HG03103 (cell line): ENCODE measurements at regions not wholly inside any gene's neighbourhood (a gene's known extent, or its start where the extent isn't known, plus 50 kb on each side); places are given as distances from the start of the nearest gene placed in this dataset.

Experiments
- ATAC-seq: cut with Tn5 transposase; IDR thresholded peaks from one replicate; pipeline ENCODE4 v1.9.1; 2021; ENCODE audit warnings: low read depth; ENCODE audit not compliant: unreplicated experiment

DNA sequence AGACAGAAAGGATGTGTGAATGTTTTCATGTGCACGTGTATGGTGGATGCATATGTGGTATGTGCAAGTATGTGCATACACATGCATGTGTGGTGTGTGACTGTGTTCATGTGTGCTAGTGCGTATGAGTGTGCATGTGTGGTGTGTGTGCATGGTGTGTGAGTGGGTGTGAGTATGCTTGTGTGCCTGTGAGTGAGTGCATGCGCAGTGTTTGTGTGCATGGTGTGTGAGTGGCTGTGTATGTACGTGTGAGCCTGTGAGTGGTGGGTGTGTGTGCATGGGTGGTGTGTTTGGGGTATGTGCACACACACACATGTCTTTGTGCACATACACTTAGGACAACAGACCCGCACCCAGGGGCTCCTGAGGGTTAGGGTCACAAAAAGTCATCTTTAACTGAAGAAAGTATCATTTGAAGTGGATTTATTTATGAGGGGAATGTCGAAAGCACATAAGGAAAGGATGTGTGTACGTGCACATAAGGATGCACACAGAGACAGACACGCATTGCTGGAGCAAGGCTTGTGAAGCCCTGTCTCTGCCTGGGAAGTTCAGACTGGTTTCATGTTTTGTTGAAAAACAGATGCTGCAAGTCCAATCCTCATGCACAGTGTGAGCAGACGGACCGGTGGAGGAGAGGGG is 237.0 kb downstream of the SYK start:
- ATAC-seq = no peak

DNA sequence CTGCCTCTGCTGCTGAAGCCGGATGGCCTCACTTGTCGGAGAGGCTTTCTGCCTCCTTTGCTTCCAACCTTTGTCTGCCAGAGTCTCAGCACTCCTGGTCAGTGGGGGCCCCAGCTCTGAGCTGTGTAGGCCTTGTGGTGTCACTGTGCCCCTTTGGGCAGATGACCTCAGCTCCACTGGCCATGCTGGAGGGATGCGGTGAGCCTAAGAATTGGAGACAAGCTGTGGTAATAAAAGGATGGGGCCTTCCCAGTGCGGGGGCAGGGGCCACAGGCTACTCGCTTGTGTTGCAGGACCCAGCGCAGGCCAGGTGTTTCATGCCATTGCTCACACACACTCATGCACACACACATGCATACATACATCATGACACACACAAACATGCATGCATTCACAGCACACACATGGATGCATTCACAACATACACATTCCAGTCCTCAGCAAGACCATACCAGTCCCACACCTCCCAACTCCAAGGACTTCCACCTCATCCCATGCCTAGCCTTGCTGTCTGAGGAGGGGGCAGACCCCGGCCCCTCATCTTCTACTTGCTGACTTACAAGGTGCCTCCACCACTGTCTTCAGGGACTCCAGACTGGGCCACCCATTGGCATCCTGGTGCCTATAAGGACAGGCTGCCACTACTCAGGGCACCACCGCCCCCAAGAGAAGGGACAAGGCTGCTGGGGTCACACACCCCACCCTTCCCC is 237.7 kb downstream of the SYK start:
- ATAC-seq = no peak

DNA sequence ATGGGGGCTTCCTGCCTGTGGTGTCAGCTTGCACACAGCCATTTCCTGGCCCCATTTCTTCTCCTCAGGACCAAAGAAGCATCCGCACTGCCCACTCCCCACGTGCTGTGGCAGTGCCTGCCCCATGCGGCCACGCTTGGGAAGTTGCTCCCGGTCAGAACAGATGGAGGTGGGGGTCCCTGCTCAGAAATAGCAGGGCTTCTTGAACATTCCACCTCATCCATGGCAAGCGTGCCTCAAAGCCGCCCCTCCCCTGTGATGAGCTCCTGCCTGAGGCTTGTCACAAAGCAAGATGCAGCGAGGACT is 238.2 kb downstream of the SYK start:
- ATAC-seq = no peak

DNA sequence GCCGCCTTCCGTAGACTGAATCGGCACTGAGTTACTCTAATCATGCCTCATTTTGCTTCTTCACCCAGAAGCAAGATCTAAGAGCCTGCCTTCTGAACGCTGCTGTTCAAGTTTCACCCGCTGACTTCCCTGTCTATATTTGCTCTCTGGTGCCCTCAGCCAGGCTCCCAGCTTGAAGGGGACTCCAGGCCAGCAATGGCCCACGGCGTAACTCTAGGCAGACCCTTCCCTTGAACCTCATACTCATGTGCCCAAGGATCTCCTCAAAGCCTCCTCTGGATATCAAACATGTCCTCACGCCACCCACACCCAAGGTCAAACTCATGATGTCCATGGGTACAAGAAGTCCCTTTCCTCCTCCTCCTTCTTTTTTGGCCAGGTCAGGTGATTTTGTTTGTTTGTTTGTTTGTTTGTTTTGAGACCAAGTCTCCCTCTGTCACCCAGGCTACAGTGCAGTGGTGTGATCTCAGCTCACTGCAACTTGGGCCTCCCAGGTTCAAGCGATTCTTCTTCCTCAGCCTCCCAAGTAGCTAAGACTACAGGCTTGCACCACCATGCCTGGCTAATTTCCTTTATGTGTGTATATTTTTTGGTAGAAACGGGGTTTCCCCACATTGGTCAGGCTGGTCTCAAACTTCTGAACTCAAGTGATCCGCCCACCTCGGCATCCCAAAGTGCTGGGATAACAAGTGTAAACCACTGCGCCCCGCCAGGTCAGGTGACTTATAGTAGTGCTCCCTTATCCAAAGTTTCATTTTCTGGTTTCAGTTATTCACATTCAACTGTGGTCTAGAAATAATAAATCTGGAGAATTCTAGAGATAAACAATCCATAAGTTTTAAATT is 239.0 kb downstream of the SYK start:
- ATAC-seq = no peak

DNA sequence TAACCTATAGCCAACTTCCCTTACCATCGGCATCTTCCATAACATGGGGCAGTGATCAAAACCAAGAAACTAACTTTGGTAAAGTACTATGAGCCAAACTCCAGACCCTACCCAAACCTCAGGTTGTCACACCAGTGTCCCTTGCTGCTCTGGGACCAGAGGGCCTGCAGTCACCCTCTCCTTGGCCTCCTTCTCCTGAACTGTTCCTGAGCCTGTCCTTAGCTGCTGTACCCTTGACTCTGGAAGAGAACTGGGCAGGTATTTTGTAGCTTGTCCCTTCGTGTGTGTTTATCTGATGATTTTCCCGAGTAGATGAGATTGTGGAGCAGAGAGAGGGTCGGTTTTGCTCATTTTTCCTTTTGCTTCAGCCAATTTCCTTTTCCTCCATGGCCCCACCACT is 240.4 kb downstream of the SYK start:
- no peak for ATAC-seq

DNA sequence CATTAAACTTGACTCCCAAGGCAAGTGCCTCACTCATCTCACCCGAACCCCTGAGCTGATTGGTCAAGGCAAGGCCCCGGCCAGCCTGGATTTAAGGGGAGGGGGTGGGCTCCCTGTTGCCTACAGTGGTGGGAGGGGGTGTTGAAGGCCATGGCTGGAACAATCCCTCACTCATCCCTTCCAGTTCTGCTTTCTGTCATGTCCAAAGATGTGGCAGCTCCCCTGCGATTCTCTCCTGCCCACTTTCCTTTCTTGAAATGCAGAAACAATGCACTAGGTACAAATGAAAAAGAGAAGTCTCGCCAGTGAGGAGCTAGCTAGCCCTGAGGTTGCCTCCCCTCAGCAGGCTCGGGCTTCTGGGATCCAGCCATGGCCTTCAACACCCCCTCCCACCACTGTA is 240.9 kb downstream of the SYK start:
- ATAC-seq = no peak

DNA sequence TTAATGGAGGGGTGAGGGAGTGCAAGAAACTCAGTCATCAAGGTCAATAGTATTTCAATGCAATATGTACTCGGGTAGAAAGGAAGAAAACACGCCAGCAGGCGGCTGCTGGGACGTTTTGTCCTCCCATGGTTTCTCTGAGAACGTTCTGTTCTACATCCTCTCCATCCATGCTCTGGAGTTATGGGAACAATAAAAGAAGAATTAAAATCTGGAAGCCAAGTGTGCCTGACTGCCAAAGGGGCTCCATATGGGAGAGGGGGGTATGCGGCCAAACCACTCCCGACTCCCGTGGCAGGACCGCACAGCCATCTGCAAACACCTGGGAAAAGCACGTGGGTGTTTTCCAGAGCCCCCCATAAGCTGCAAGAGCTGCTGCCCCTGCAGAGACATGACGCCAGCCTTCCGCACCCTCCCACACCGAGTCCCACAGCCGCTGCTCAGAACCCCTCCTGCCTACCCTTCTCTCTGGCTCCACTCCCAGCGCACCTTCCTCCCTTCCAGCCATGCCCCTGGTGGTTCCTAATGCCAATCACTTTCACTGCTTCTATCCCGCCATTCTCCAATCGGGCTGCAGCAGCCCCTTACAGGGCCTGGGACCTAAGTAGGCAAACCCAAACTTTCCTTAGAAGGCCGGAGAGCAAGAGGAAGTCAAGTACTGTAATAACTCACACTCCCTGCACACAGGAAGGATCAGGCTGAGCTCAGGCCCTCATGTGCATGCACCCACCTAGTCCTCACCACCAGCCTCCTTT is 241.6 kb downstream of the SYK start:
- ATAC-seq = no peak

DNA sequence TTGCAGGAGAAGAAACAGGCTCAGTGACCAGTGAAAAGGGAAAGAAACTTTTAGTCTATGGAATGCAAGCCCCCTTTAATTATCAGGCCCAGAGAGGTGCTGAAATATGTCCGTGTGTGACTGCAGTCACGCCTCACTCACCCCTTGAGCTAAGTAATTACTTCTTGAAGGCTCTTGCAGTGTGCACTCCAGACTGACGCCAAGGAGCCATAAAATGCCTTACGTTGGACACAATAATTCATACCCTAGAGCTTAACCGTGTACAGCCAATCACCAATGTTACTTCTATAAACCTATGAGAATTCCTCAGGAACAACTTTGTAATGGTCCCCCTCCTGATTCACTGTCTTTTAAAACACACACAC is 242.2 kb downstream of the SYK start:
- ATAC-seq = no peak

DNA sequence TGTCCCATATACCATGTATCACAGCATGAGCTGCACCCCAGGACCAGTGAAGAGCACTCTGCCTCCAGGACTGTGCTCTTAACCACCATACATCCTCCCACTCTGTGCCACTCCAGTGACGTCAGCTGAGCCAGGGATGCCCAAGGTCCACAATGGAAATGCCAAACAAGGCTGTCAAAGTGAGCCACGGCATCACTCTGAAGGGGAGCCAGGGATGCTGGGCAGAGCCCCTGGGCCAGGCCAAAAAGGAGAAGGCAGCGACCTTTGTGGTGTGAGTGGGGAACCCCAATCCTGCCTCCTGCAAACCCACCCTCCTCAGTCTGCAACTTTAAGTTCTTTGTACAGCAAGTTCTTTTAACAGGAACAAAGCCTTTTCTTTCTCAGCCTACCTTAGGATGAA is 242.7 kb downstream of the SYK start:
- ATAC-seq = no peak

DNA sequence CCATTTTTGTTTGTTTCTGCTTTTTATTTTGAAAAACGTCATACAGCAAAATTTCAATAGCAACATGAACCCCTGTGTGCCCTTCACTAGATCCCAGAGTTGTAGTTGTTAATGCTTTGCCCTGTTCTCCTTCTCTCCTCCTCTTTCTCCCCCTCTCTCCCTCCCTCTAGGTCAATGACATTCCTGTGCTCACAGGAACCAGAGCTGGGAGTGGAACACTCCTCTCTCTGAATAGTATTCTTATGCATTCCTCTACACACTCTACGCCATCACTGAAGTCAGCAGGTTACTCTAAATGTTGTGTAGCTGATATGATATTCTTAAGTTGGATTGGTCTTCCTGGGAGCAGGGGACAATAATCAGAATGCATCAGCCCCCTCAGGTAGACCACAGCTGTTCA is 243.4 kb downstream of the SYK start:
- no peak for ATAC-seq

DNA sequence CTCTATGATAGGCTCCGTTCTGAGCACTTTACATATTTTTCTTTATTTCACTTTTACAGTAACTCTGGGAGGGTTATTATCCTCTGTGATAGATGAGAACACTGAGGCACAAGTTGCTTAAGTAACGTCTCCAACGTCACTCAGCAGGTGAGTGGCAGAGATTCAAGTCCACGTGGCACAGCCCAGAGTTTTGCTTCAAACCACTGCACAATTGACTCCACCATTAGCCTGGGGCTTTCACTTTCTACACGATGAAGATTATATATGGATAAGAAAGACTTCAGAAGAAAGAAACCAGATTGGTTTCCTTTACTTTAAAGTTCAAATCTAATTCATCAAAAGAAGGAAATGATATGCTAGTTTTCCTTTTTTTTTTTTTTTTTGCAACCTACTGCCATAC is 245.9 kb downstream of the SYK start:
- ATAC-seq = no peak

DNA sequence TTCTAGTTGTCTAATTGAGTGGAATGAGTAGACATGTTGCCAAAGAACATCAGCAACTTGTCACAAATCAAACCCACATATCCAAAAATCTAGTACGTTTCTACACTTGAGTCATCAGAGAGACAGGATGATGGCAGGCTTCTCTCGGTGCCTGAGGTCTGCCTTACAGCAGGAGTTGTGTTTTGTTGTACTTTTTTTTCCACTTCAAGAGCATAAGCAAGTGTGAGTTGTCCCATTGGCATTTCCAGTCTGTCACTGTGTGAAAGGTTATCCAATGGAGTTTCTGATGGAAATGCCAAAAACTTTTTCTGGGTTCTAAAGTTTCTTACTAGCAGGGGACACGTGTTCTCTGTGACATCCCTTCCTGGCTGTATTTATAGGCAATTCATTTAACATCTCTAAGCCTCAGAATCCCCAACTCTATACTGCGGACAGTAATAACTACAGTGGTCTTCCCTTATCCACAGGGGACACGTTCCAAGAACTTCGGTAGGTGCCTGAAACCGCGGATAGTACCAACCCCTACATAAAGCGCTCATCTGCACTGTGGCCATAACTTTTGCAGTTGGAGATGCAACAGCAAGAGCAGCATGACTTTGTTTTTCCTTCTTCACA is 246.5 kb downstream of the SYK start:
- no peak for ATAC-seq

DNA sequence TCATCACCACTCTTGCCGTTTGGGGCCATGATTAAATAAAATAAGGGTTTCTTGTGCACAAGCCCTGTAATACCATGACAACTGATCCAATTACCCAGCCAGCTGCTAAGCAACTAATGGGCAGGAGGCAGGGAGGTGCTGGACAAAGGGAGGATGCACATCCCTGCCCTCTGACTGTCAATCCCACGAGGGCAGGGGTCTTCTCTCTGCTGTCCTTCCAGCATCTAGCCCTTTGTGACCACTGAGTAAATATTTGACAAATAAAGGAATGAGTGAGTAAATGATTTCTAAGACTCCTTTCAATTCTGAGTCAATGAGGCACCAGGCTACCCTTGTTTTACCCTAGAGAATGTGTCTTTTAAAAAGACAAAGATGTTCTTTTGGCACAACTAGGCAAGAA is 247.1 kb downstream of the SYK start:
- no peak for ATAC-seq

DNA sequence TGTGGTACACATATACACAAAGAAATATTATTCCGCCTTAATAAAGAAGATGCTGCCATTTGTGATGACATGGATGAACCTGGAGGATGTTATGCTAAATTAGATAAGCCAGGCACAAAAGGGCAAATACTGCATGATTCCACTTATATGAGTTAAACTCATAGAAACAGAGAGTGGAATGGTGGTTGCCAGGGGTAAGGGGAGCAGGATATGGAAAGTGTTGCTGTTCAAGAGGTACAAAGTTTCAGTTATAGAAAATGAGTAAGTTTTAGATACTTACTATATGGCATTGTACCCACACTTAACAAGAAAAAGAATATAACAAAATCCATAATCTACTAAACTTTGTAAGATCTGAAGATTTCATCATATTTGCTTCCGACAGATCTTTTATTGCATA is 252.2 kb downstream of the SYK start:
- no peak for ATAC-seq

DNA sequence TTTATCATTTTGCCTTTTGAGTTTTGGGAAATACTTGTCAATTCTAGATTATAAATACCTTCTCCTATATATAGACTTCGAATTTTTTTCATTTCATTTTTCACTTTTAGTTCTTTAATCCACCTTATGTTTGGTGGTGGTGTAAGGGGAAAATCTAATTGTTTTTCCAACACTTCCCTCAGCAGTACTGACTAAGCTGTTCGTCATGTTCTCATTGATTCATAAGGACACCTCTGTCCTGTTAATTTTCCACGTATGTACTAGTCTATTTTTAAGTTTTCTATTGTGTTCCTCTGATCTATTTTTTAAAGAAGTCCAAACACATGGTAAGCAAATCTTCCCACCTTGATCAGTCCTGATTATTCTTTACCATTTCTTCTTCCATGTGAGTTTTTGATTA is 254.2 kb downstream of the SYK start:
- ATAC-seq = no peak

DNA sequence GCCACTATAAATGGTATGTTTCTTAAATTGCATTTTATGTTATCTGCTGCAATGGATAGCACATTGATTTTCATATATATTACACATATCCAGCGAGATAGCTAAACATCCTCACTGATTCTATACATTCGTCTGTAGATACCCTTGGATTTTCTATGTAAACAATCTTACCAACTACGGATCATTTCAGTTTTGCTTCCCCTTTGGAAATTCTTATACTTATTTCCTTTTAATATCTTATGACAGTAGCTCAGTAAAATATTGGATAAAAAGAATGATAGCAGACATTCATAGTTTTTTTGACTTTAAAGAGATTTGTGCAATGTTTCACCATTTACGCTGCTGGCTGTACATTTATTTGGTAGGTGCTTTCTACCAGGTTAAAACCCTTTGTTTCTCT is 254.9 kb downstream of the SYK start:
- ATAC-seq = no peak

DNA sequence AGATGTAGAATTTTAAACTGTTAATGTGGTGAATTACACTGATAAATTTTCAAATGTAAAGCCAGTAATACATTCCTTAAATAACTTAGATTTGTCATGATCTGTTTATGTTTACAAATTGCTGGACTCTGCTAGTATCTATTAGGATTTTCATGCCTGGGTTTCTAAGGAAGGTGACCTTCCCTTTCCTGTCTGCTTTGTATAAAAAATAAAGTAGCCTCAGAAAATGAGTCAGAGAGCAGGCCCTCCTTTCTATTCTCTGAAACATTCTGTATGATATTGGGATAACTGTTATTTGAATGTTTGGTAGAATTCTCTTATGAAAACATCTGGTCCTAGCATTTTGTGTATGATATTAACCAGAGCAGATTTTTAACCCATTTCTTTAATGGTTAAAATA is 255.3 kb downstream of the SYK start:
- ATAC-seq = no peak

DNA sequence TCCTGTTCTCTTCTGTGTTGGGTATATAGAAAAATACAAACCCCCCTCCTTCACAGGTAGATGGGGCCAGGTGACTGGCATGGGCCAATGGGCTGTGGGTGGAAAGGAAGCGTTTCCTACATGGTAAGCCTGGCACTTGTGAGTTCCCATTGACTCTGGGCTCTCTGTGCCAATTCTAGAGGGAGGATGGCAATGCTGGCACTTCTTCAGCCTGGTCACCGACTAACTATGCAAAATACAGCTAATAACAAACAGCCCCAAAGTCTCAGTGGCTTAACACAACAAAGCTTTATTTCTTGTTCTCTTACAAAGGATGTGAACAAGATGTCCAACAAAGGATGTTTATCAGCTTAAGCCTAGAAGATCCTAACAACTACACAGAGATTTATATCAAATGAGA is 258.1 kb downstream of the SYK start:
- no peak for ATAC-seq

DNA sequence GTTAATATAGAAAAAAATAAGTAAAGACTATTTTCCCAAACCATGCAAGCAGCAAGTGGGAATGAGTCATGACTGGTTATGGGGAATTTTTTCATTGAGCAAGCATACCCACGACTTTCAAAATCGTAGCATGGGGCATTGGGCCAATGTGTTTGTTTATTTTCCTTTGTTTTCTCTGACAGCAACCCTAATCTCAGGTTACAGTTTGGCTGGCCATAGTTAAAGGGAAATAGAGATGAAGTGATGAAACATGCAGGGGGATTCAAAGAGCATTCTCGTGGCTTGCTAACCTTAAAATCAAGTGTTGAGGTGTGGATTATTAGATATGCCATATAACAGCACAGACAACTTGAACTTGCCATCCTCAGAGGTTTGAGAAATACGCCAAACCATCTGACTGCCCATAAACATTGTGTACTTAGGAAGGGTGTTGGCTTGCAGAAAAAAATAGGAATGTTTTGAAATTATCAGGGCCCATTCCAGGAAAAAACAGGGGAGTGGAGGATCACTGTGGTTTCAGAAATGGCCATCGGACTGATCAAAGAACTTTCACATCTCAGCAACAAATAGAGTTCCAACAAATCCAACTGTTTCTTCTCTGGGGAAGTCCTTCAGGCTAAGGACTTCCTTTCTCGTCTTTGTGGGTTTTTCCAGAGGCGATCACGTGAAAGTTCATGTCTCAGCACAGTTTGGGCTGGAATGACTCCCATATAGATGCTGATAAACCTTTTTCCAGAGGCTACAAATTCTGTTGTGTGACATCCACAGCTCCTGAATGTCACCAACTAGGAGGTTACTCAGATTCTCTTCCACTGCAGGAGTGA is 259.1 kb downstream of the SYK start:
- no peak for ATAC-seq

DNA sequence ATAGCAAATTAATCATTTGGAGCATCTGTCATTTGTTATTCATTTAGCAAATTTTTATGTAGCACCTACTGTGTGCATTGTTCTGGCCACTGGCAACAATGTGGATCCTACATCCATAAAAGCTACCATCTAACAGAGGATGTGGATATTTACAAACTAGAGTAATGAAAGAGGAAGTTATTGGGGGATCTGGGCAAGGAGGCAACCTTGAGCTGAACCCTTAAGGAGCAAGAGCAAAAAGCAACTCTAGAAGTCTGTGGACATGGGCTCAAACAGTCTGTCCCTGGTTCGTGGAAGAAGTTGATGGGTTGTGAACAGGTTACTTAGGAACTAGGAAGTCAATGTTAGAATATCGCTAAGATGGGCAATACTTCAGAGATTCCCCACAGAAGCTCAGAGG is 259.9 kb downstream of the SYK start:
- no peak for ATAC-seq
